Fibroblast of lung (primary cell): ENCODE measurements at regions not wholly inside any gene's neighbourhood (a gene's known extent, or its start where the extent isn't known, plus 50 kb on each side); places are given as distances from the start of the nearest gene placed in this dataset.
"Not testable (repeated sequence)": the region's sequence is repeated elsewhere in the genome, so short reads cannot be mapped to it uniquely, and the experiment has no call there.

Source experiments
- CTCF ChIP-seq, 2 donors: IDR thresholded peaks in 1 of 2; conservative IDR thresholded peaks in 1 of 2; 1 replicate in 1 of 2; 2 replicates in 1 of 2; pipeline ENCODE4 v1.5.1; 2011 to 2012; ENCODE audit warnings: low read length in 2 of 2, control low read depth in 1 of 2, inconsistent platforms in 1 of 2, low read depth in 1 of 2, mild to moderate bottlenecking in 1 of 2
- EZH2 ChIP-seq: IDR thresholded peaks from 2 replicates; pipeline ENCODE4 v1.5.1; 2012; ENCODE audit warnings: low read length, control low read depth, mild to moderate bottlenecking; ENCODE audit errors: missing control alignments

- not testable (repeated sequence) for TF ChIP-seq CTCF (conservative IDR thresholded peaks at IDR 0.05 in 1 of 2, IDR thresholded peaks at IDR 0.05 in 1 of 2; ENCODE audit: low read depth in 1 of 2, low read length in 2 of 2); EZH2
Observed at GRCh38 chr1:143874625-143875024, 97.2 kb downstream of the FAM72C start.
